ENCODE measurements at regions not wholly inside any gene's neighbourhood (a gene's known extent, or its start where the extent isn't known, plus 50 kb on each side); places are given as distances from the start of the nearest gene placed in this dataset.

GRCh38 chr6:4012826-4013225 is 66.1 kb downstream of the FAM217A start:
- no peaks in the 10 kb centered on the region for H3K27me3 Mint-ChIP-seq (ENCODE audit: low read depth)

GRCh38 chr6:4017058-4017739 is 61.7 kb downstream of the FAM217A start:
- no peaks in the 10 kb centered on the region for H3K27me3 Mint-ChIP-seq (ENCODE audit: low read depth)
- DNase-seq (ENCODE audit: low spot score) = no peak
- peak overlapping the region; percentile 99 for H3K4me3 Mint-ChIP-seq
- peaks cover 56% of the 10 kb centered on the region for H3K4me1 Mint-ChIP-seq (ENCODE audit: low read depth)
- H3K36me3 Mint-ChIP-seq (ENCODE audit: low read depth) = peaks cover 43% of the 10 kb centered on the region
- H3K27ac Mint-ChIP-seq = peak overlapping the region; percentile 100
- peaks cover 3% of the 10 kb centered on the region for H3K9me3 Mint-ChIP-seq

More at GRCh38 chr6:4012826-4013225, 66.1 kb downstream of the FAM217A start:
- Mint-ChIP-seq H3K4me1 (ENCODE audit: low read depth) (peaks cover 66% of the 10 kb centered on the region), H3K9me3 (peaks cover 3% of the 10 kb centered on the region), H3K36me3 (ENCODE audit: low read depth) (peaks cover 44% of the 10 kb centered on the region), H3K27ac (no peak overlapping the region), H3K4me3 (no peak overlapping the region)
- no peak for DNase-seq (ENCODE audit: low spot score)

GRCh38 chr6:4017834-4018170 is 61.1 kb downstream of the FAM217A start:
- no peak for DNase-seq (ENCODE audit: low spot score)
- peaks cover 43% of the 10 kb centered on the region for H3K36me3 Mint-ChIP-seq (ENCODE audit: low read depth)
- H3K4me1 Mint-ChIP-seq (ENCODE audit: low read depth) = peaks cover 55% of the 10 kb centered on the region
- H3K9me3 Mint-ChIP-seq = peaks cover 3% of the 10 kb centered on the region
- H3K27ac Mint-ChIP-seq = peak overlapping the region; percentile 100
- no peaks in the 10 kb centered on the region for H3K27me3 Mint-ChIP-seq (ENCODE audit: low read depth)
- peak overlapping the region; percentile 99 for H3K4me3 Mint-ChIP-seq

GRCh38 chr6:4018171-4018923 is 60.6 kb downstream of the FAM217A start:
- Mint-ChIP-seq H3K4me1 (ENCODE audit: low read depth) (peaks cover 54% of the 10 kb centered on the region), H3K9me3 (peaks cover 1% of the 10 kb centered on the region), H3K36me3 (ENCODE audit: low read depth) (peaks cover 39% of the 10 kb centered on the region), H3K27me3 (ENCODE audit: low read depth) (no peaks in the 10 kb centered on the region), H3K4me3 (peak overlapping the region; percentile 99), H3K27ac (peak overlapping the region; percentile 100)
- peak; percentile 98 for DNase-seq (ENCODE audit: low spot score)

Data from T-helper 2 cell treated with Interferon-gamma antibody and Interleukin-4, amounts not matched to agents 5 μg/mL and 100 μg/mL, for 36 hours (primary cell).